ENCODE measurements at regions not wholly inside any gene's neighbourhood (a gene's known extent, or its start where the extent isn't known, plus 50 kb on each side); places are given as distances from the start of the nearest gene placed in this dataset.

DNA sequence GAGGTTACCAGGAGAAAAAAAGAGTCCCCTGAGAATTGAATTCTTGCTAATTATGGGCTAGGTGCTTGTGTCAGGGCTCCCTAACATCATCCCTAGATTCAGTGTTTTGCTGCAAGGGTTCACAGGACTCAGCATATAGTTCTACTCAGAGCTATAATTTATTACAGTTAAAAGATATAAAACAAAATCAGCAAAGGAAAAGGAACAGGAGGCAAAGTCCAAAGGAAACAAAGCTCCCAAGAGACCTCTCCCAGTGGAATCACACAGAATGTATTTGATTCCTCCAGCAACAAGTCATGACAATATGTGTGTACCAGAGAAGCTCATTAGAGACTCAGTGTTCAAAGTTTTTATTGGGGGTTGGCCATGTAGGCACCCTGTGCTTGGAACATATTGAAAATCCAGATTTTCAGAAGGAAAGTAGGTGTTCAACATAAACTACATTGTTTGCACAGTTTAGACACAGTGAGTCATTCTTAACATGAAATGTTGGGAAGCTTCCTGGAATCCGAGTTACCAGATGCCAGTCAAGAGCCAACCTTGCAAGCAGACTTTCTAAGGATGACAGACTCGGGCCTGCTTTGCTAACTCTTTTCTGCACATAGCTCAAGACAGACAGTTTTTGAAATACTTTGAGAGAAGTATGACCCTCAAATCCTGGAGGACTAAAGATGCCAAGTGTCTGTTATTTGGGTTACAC is 311.3 kb upstream of the EMCN start:
- TF ChIP-seq, protein P1, sequence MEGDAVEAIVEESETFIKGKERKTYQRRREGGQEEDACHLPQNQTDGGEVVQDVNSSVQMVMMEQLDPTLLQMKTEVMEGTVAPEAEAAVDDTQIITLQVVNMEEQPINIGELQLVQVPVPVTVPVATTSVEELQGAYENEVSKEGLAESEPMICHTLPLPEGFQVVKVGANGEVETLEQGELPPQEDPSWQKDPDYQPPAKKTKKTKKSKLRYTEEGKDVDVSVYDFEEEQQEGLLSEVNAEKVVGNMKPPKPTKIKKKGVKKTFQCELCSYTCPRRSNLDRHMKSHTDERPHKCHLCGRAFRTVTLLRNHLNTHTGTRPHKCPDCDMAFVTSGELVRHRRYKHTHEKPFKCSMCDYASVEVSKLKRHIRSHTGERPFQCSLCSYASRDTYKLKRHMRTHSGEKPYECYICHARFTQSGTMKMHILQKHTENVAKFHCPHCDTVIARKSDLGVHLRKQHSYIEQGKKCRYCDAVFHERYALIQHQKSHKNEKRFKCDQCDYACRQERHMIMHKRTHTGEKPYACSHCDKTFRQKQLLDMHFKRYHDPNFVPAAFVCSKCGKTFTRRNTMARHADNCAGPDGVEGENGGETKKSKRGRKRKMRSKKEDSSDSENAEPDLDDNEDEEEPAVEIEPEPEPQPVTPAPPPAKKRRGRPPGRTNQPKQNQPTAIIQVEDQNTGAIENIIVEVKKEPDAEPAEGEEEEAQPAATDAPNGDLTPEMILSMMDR (IDR thresholded peaks at IDR 0.05) = no peak
- TF ChIP-seq, protein P2, sequence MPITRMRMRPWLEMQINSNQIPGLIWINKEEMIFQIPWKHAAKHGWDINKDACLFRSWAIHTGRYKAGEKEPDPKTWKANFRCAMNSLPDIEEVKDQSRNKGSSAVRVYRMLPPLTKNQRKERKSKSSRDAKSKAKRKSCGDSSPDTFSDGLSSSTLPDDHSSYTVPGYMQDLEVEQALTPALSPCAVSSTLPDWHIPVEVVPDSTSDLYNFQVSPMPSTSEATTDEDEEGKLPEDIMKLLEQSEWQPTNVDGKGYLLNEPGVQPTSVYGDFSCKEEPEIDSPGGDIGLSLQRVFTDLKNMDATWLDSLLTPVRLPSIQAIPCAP (CRISPR knock-in tag; IDR thresholded peaks at IDR 0.05) = no peak
- TF ChIP-seq JUN (CRISPR knock-in tag; IDR thresholded peaks at IDR 0.05) (no peak), MYBL2 (CRISPR knock-in tag; IDR thresholded peaks at IDR 0.05) (no peak)
- TF ChIP-seq, protein P3, sequence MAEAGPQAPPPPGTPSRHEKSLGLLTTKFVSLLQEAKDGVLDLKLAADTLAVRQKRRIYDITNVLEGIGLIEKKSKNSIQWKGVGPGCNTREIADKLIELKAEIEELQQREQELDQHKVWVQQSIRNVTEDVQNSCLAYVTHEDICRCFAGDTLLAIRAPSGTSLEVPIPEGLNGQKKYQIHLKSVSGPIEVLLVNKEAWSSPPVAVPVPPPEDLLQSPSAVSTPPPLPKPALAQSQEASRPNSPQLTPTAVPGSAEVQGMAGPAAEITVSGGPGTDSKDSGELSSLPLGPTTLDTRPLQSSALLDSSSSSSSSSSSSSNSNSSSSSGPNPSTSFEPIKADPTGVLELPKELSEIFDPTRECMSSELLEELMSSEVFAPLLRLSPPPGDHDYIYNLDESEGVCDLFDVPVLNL (CRISPR knock-in tag; IDR thresholded peaks at IDR 0.05; ENCODE audit: borderline replicate concordance, low read depth) = no peak
